Natural killer cell (primary cell): ENCODE measurements at regions not wholly inside any gene's neighbourhood (a gene's known extent, or its start where the extent isn't known, plus 50 kb on each side); places are given as distances from the start of the nearest gene placed in this dataset.

ENCODE experiments used
- ATAC-seq, 3 donors: fragments of 150-1000 bp in 2 of 3; fragments of 200-7000 bp in 1 of 3; cut with Tn5 transposase; 1 replicate in 1 of 3; 2 replicates in 2 of 3; pipeline ENCODE4 v1.10.0; 2021; ENCODE audit warnings: mild to moderate bottlenecking in 2 of 3, moderate library complexity in 2 of 3
- DNase-seq, 2 donors: peaks; one replicate each; pipeline versions ENCODE4 v3.0.0 to v3.0.0-alpha.2; 2013 to 2021; ENCODE audit warnings: mixed read lengths in 1 of 2
- H3K27ac ChIP-seq: one replicate; pipeline ENCODE4 v1.5.1; 2013; ENCODE audit warnings: mild to moderate bottlenecking, low read length
- H3K27me3 ChIP-seq: one replicate; pipeline ENCODE4 v1.6.1; 2013; ENCODE audit warnings: low read length; ENCODE audit not compliant: control insufficient read depth, insufficient read depth
- H3K36me3 ChIP-seq: one replicate; pipeline ENCODE4 v1.6.1; 2013; ENCODE audit warnings: low read length; ENCODE audit not compliant: control insufficient read depth, insufficient read depth
- H3K4me1 ChIP-seq: one replicate; pipeline ENCODE4 v1.6.1; 2013; ENCODE audit warnings: low read length; ENCODE audit not compliant: control insufficient read depth, insufficient read depth
- H3K4me3 ChIP-seq: one replicate; pipeline ENCODE4 v1.5.1; 2013; ENCODE audit warnings: low read length
- H3K9me3 ChIP-seq: one replicate; pipeline ENCODE4 v1.6.1; 2013; ENCODE audit warnings: low read length; ENCODE audit not compliant: control insufficient read depth, insufficient read depth
- H3K27ac Mint-ChIP-seq, 2 donors: one replicate each; pipeline ENCODE4 v1.8.0; 2022; ENCODE audit warnings: mild to moderate bottlenecking in 2 of 2, mixed read lengths in 2 of 2, moderate library complexity in 1 of 2
- H3K27me3 Mint-ChIP-seq, 2 donors: one replicate each; pipeline ENCODE4 v1.8.0; 2022; ENCODE audit warnings: low read depth in 2 of 2, mixed read lengths in 2 of 2
- H3K36me3 Mint-ChIP-seq: one replicate; pipeline ENCODE4 v1.8.0; 2022; ENCODE audit warnings: mixed read lengths
- H3K4me1 Mint-ChIP-seq, 2 donors: one replicate each; pipeline ENCODE4 v1.8.0; 2022; ENCODE audit warnings: mixed read lengths in 2 of 2
- H3K4me3 Mint-ChIP-seq: one replicate; pipeline ENCODE4 v1.8.0; 2022; ENCODE audit warnings: mild to moderate bottlenecking, moderate library complexity, mixed read lengths
- H3K9me3 Mint-ChIP-seq, 2 donors: one replicate each; pipeline ENCODE4 v1.8.0; 2022; ENCODE audit warnings: mixed read lengths in 2 of 2
- CTCF ChIP-seq: fragments of 200-600 bp; IDR thresholded peaks from one replicate; pipeline ENCODE4 v1.8.0; 2022; ENCODE audit warnings: antibody characterized with exemption
- WGBS: methylation state at CpG from one replicate; pipeline ENCODE4 v1.1.7; 2013; ENCODE audit warnings: missing lambda C conversion rate; ENCODE audit not compliant: insufficient coverage; 5-methylcytosine and 5-hydroxymethylcytosine counted together
- intact Hi-C: fragments of 100-400 bp; cut with micrococcal nuclease; formaldehyde crosslinking; loops from one replicate; pipeline ENCODE4 v1.14.2; 2022

GRCh38 chr4:152243896-152244595 lies 291.8 kb downstream of the FBXW7 start:
- peak in 1 of 2 donors; percentile 20 for DNase-seq
- H3K27ac Mint-ChIP-seq, result no peak overlapping the region

GRCh38 chr4:152243206-152243605 lies 292.7 kb downstream of the FBXW7 start:
- Mint-ChIP-seq H3K36me3 (no peaks in the 10 kb centered on the region), H3K27me3 (peaks cover 4 to 21% of the 10 kb centered on the region in 2 donors), H3K27ac (no peak overlapping the region), H3K9me3 (peaks cover 0 to 2% of the 10 kb centered on the region in 2 donors), H3K4me1 (peaks cover 6 to 9% of the 10 kb centered on the region in 2 donors), H3K4me3 (no peak overlapping the region)
- no peaks in the 10 kb centered on the region for H3K9me3 ChIP-seq
- no peaks in the 10 kb centered on the region for H3K36me3 ChIP-seq
- WGBS, result 59% methylated on average over 1 of the region's 2 CpGs
- intact Hi-C loops, result no loop called here
- H3K4me3 ChIP-seq, result no peak overlapping the region
- no peaks in the 10 kb centered on the region for H3K27me3 ChIP-seq
- no peaks in the 10 kb centered on the region for H3K4me1 ChIP-seq
- no peak overlapping the region for H3K27ac ChIP-seq
- DNase-seq (no peak), ATAC-seq (no peak)
- no peak for TF ChIP-seq CTCF

More at GRCh38 chr4:152243896-152244595, 291.8 kb downstream of the FBXW7 start:
- 64% methylated on average over 11 of the region's 11 CpGs for WGBS
- peaks cover 4 to 21% of the 10 kb centered on the region in 2 donors for H3K27me3 Mint-ChIP-seq
- peaks cover 6 to 9% of the 10 kb centered on the region in 2 donors for H3K4me1 Mint-ChIP-seq
- H3K27ac ChIP-seq, result no peak overlapping the region
- peaks cover 0 to under 1% of the 10 kb centered on the region in 2 donors for H3K9me3 Mint-ChIP-seq
- ATAC-seq, result no peak
- no peaks in the 10 kb centered on the region for H3K36me3 Mint-ChIP-seq
- intact Hi-C loops, result no loop called here
- H3K4me1 ChIP-seq, result no peaks in the 10 kb centered on the region
- no peaks in the 10 kb centered on the region for H3K36me3 ChIP-seq
- no peak overlapping the region for H3K4me3 ChIP-seq
- no peak for TF ChIP-seq CTCF
- H3K27me3 ChIP-seq, result no peaks in the 10 kb centered on the region
- H3K4me3 Mint-ChIP-seq, result no peak overlapping the region
- no peaks in the 10 kb centered on the region for H3K9me3 ChIP-seq

- Mint-ChIP-seq H3K27me3 (peaks cover 4 to 21% of the 10 kb centered on the region in 2 donors), H3K9me3 (peaks cover 0 to 2% of the 10 kb centered on the region in 2 donors), H3K27ac (no peak overlapping the region), H3K36me3 (no peaks in the 10 kb centered on the region), H3K4me1 (peaks cover 6 to 9% of the 10 kb centered on the region in 2 donors), H3K4me3 (no peak overlapping the region)
- no peak for TF ChIP-seq CTCF
- H3K4me3 ChIP-seq, result no peak overlapping the region
- no peak for DNase-seq
- WGBS, result 75% methylated on average over 1 of the region's 1 CpG
- ATAC-seq, result no peak
- no peak overlapping the region for H3K27ac ChIP-seq
- H3K36me3 ChIP-seq, result no peaks in the 10 kb centered on the region
- H3K9me3 ChIP-seq, result no peaks in the 10 kb centered on the region
- intact Hi-C loops, result no loop called here
- H3K4me1 ChIP-seq, result no peaks in the 10 kb centered on the region
- no peaks in the 10 kb centered on the region for H3K27me3 ChIP-seq
These were observed 295.7 kb downstream of the FBXW7 start for GRCh38 chr4:152240232-152240631.

- DNase-seq, result no peak
- intact Hi-C loops, result no loop called here
- Histone ChIP-seq H3K27me3 (no peaks in the 10 kb centered on the region), H3K36me3 (no peaks in the 10 kb centered on the region), H3K9me3 (no peaks in the 10 kb centered on the region), H3K27ac (no peak overlapping the region), H3K4me3 (no peak overlapping the region), H3K4me1 (no peaks in the 10 kb centered on the region)
- Mint-ChIP-seq H3K4me1 (peaks cover 6% of the 10 kb centered on the region in 2 donors), H3K4me3 (no peak overlapping the region), H3K27ac (no peak overlapping the region), H3K36me3 (no peaks in the 10 kb centered on the region), H3K9me3 (peaks cover 0 to 2% of the 10 kb centered on the region in 2 donors), H3K27me3 (peaks cover 2 to 13% of the 10 kb centered on the region in 2 donors)
- no peak for ATAC-seq
- TF ChIP-seq CTCF, result no peak
These were observed 296.7 kb downstream of the FBXW7 start for GRCh38 chr4:152239216-152239615.
